DMS153 (cell line): ENCODE measurements at regions not wholly inside any gene's neighbourhood (a gene's known extent, or its start where the extent isn't known, plus 50 kb on each side); places are given as distances from the start of the nearest gene placed in this dataset.

ENCODE experiments used
- DNase-seq: peaks from one replicate; lab custom pipeline; 2025; lab: John Stamatoyannopoulos, UW

GRCh38 chr19:30217461-30217860, 154.7 kb upstream of the ZNF536 start:
- no peak for DNase-seq

GRCh38 chr19:30219702-30220101, 152.5 kb upstream of the ZNF536 start:
- DNase-seq = no peak

GRCh38 chr19:30221176-30221575, 151.0 kb upstream of the ZNF536 start:
- DNase-seq = no peak

- DNase-seq = no peak
Measured at GRCh38 chr19:30222428-30222873, 149.7 kb upstream of the ZNF536 start.

- DNase-seq = no peak
Measured at GRCh38 chr19:30222992-30223865, 149.0 kb upstream of the ZNF536 start.

GRCh38 chr19:30223866-30224688, 148.1 kb upstream of the ZNF536 start:
- DNase-seq = no peak

- no peak for DNase-seq
Measured at GRCh38 chr19:30224689-30225606, 147.2 kb upstream of the ZNF536 start.

- DNase-seq = no peak
Measured at GRCh38 chr19:30225676-30226463, 146.3 kb upstream of the ZNF536 start.

- no peak for DNase-seq
Measured at GRCh38 chr19:30226464-30227011, 145.6 kb upstream of the ZNF536 start.

- no peak for DNase-seq
Measured at GRCh38 chr19:30227012-30227621, 145.1 kb upstream of the ZNF536 start.

- DNase-seq = peak; percentile 2
Measured at GRCh38 chr19:30227661-30228112, 144.5 kb upstream of the ZNF536 start.

- DNase-seq = no peak
Measured at GRCh38 chr19:30228113-30228834, 143.9 kb upstream of the ZNF536 start.

GRCh38 chr19:30228835-30229524, 143.2 kb upstream of the ZNF536 start:
- no peak for DNase-seq

GRCh38 chr19:30229525-30230174, 142.5 kb upstream of the ZNF536 start:
- DNase-seq = no peak

- no peak for DNase-seq
Measured at GRCh38 chr19:30231408-30232318, 140.5 kb upstream of the ZNF536 start.

- no peak for DNase-seq
Measured at GRCh38 chr19:30233375-30233774, 138.8 kb upstream of the ZNF536 start.

GRCh38 chr19:30235946-30236345, 136.2 kb upstream of the ZNF536 start:
- no peak for DNase-seq
